NT2/D1 (cell line): ENCODE measurements at regions not wholly inside any gene's neighbourhood (a gene's known extent, or its start where the extent isn't known, plus 50 kb on each side); places are given as distances from the start of the nearest gene placed in this dataset.

Source experiments
- SUZ12 ChIP-seq: IDR thresholded peaks from 2 replicates; pipeline ENCODE4 v1.6.1; 2011; ENCODE audit not compliant: insufficient read length, insufficient read depth; ENCODE audit errors: extremely low read depth
- YY1 ChIP-seq: IDR thresholded peaks from 2 replicates; pipeline ENCODE4 v1.6.1; 2011; ENCODE audit not compliant: insufficient read length, insufficient read depth
- ZNF274 ChIP-seq: IDR thresholded peaks from 2 replicates; pipeline ENCODE4 v1.6.1; 2011; ENCODE audit warnings: mild to moderate bottlenecking, low read depth, low read length

DNA sequence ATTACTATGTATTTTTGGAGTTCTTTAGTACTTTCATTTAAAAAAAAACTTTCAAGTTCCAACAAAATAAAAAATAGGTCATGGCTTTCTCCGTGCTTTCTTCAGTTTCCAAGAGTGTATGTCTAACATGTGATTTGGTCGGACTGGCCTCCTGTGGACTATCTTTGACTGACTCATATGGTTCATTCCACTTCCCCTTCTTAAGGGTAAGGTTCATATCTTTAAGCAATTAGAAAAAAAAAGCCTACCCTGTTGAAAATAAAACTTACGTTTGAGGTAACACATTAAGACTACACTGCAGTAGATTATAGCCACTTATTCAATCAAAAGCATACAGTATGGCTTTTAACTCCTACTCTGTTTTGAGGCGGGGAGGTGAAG, 112.8 kb upstream of the AHR start:
- TF ChIP-seq YY1 (no peak), ZNF274 (no peak), SUZ12 (no peak)
